KMS-11 (cell line): ENCODE measurements at regions not wholly inside any gene's neighbourhood (a gene's known extent, or its start where the extent isn't known, plus 50 kb on each side); places are given as distances from the start of the nearest gene placed in this dataset.

Experiments
- H2AFZ ChIP-seq: fragments of 200-600 bp; sonication (generic); 2 replicates; pipeline ENCODE4 v1.6.1; 2016; ENCODE audit warnings: antibody characterized with exemption, mixed run types, low read depth
- H3K27ac ChIP-seq: fragments of 200-600 bp; sonication (generic); 2 replicates; pipeline ENCODE4 v1.6.1; 2016; ENCODE audit warnings: mild to moderate bottlenecking, mixed run types
- H3K27me3 ChIP-seq: fragments of 200-600 bp; sonication (generic); 2 replicates; pipeline ENCODE4 v1.6.1; 2017; ENCODE audit warnings: mild to moderate bottlenecking, low read depth, mixed run types, moderate library complexity; ENCODE audit not compliant: insufficient read depth
- H3K36me3 ChIP-seq: fragments of 200-600 bp; sonication (generic); 2 replicates; pipeline ENCODE4 v1.6.1; 2017; ENCODE audit warnings: mild to moderate bottlenecking, mixed run types; ENCODE audit not compliant: insufficient read depth
- H3K4me1 ChIP-seq: fragments of 200-600 bp; sonication (generic); 2 replicates; pipeline ENCODE4 v1.6.1; 2016; ENCODE audit warnings: mild to moderate bottlenecking, low read depth, mixed run types; ENCODE audit not compliant: poor library complexity, severe bottlenecking
- H3K4me2 ChIP-seq: fragments of 200-600 bp; sonication (generic); 2 replicates; pipeline ENCODE4 v1.7.0; 2016; ENCODE audit warnings: mild to moderate bottlenecking, mixed run types
- H3K4me3 ChIP-seq: fragments of 200-600 bp; sonication (generic); IDR thresholded peaks from 2 replicates; pipeline ENCODE4 v1.6.1; 2017; ENCODE audit warnings: low read depth, low read length, mixed read lengths; ENCODE audit not compliant: insufficient read depth
- H3K79me2 ChIP-seq: fragments of 200-600 bp; sonication (generic); 2 replicates; pipeline ENCODE4 v1.6.1; 2016; ENCODE audit warnings: low read depth, mixed run types; ENCODE audit not compliant: insufficient read depth
- H3K9ac ChIP-seq: fragments of 200-600 bp; sonication (generic); 2 replicates; pipeline ENCODE4 v1.6.1; 2016; ENCODE audit warnings: mild to moderate bottlenecking, mixed run types
- H4K20me1 ChIP-seq: fragments of 200-600 bp; sonication (generic); 2 replicates; pipeline ENCODE4 v1.6.1; 2016; ENCODE audit warnings: mild to moderate bottlenecking, mixed run types; ENCODE audit not compliant: insufficient read depth
- TF ChIP-seq, protein P1 (sequence below): fragments of 200-600 bp; sonication (generic); conservative IDR thresholded peaks from 2 replicates; pipeline ENCODE4 v1.6.1; 2017; ENCODE audit warnings: low read depth, mild to moderate bottlenecking, antibody characterized with exemption, low read length, moderate library complexity, mixed read lengths

DNA sequence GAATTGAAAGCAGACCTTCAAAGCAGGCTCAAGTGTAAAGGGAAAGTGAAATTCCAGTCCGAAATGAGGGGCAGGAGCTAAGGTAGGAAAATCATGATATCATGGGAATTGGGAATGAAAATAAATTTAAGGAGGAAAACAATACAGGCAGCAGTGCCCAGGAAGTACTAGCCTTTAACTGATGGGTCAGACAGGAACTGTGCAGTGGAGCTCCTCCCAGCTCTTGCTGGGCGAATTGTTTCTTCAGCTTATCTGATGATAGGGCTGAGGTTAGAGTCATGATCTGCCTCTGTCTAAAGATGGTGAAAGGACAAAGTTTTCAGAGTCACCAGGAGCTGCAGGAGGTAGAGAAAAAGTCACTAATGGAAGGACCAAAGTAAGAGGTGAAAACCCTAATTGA lies 457.9 kb upstream of the PTCHD4 start:
- Histone ChIP-seq H3K27me3 (no peaks in the 10 kb centered on the region), H2AFZ (no peak overlapping the region), H4K20me1 (no peaks in the 10 kb centered on the region), H3K4me2 (no peak overlapping the region), H3K4me3 (no peak overlapping the region), H3K27ac (no peak overlapping the region), H3K79me2 (no peaks in the 10 kb centered on the region), H3K9ac (no peak overlapping the region), H3K36me3 (no peaks in the 10 kb centered on the region), H3K4me1 (no peaks in the 10 kb centered on the region)
- TF ChIP-seq, protein P1, sequence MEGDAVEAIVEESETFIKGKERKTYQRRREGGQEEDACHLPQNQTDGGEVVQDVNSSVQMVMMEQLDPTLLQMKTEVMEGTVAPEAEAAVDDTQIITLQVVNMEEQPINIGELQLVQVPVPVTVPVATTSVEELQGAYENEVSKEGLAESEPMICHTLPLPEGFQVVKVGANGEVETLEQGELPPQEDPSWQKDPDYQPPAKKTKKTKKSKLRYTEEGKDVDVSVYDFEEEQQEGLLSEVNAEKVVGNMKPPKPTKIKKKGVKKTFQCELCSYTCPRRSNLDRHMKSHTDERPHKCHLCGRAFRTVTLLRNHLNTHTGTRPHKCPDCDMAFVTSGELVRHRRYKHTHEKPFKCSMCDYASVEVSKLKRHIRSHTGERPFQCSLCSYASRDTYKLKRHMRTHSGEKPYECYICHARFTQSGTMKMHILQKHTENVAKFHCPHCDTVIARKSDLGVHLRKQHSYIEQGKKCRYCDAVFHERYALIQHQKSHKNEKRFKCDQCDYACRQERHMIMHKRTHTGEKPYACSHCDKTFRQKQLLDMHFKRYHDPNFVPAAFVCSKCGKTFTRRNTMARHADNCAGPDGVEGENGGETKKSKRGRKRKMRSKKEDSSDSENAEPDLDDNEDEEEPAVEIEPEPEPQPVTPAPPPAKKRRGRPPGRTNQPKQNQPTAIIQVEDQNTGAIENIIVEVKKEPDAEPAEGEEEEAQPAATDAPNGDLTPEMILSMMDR, result no peak

DNA sequence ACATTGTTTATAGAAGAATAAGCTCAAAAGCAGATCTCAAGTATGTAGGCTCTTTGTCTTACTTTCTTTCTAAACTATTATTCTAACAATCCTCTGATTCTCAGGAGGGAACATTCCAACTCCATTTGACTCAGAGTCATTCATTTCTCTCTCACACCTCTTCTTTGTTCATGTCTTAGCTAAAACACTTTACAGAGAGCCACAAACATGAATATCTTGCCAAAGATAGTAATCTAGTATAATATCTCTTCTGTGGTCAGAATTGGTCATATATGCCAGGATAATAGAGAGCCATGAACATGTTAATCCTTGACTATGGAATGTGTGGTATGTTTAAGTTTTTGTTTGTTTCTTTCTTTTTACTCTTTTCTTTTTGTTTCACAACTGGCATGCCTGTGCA lies 456.0 kb upstream of the PTCHD4 start:
- no peaks in the 10 kb centered on the region for H3K27me3 ChIP-seq
- no peaks in the 10 kb centered on the region for H3K36me3 ChIP-seq
- TF ChIP-seq, protein P1, result no peak
- H3K4me2 ChIP-seq, result no peak overlapping the region
- no peaks in the 10 kb centered on the region for H3K4me1 ChIP-seq
- H3K9ac ChIP-seq, result no peak overlapping the region
- no peak overlapping the region for H3K4me3 ChIP-seq
- no peaks in the 10 kb centered on the region for H4K20me1 ChIP-seq
- no peak overlapping the region for H2AFZ ChIP-seq
- no peaks in the 10 kb centered on the region for H3K79me2 ChIP-seq
- H3K27ac ChIP-seq, result no peak overlapping the region

DNA sequence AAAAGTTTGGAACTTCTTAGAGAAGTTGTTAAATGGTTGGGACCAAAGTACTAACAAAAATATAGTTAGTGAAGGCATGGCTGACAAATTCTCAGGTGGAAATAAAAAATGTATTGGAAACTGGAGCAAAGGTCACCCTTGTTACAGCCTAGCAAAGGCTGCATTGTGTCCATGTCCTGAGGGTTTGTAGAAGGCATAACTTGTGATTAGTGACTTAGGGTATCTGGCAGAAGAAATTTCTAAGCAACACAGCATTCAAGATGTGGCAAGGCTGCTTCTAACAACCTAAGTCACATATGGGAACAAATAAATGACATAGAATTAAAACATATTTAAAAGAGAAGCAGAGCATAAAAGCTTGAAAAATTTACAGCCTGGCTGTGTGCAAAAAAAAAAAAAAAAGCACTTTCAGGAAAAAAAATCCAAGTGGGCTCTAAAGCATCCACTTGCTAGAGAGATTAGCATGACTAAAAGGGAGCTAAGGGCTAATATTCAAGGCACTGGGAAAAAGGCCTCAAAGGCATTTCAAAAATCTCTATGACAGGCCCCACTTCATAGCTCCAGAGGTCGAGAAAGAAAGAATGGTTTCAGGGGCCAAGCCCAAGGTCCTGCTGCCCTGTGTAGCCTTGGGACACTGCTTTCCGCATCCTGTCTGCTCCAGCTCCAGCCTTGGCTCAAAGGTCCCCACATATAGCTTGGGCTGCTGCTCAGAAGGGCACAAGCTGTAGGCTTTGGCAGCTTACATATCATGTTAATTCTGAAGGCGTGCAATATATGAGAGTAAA lies 453.2 kb upstream of the PTCHD4 start:
- Histone ChIP-seq H3K4me2 (no peak overlapping the region), H4K20me1 (no peaks in the 10 kb centered on the region), H3K9ac (no peak overlapping the region), H3K27ac (no peak overlapping the region), H3K79me2 (no peaks in the 10 kb centered on the region), H3K4me1 (no peaks in the 10 kb centered on the region), H3K36me3 (no peaks in the 10 kb centered on the region), H3K27me3 (no peaks in the 10 kb centered on the region), H3K4me3 (no peak overlapping the region), H2AFZ (no peak overlapping the region)
- TF ChIP-seq, protein P1, result no peak

DNA sequence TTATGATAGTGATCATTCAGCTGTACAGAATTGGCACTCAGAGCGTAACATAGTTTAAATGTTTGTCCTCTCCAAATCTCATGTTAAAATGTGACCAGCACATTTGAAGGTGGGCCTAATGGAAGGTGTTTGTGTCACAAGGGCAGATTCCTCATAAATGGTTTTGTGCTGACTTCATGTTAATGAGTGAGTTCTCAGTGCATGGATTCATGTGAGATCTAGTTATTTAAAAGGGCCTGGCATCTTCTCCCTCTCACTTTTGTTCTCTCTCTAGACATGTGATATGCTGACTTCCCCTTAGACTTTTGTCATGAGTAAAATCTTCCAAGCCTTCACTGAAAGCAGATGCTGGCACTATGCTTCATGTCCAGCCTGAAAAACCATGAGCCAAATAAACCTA lies 452.4 kb upstream of the PTCHD4 start:
- H3K4me2 ChIP-seq, result no peak overlapping the region
- TF ChIP-seq, protein P1, result no peak
- no peaks in the 10 kb centered on the region for H3K36me3 ChIP-seq
- H3K4me3 ChIP-seq, result no peak overlapping the region
- H4K20me1 ChIP-seq, result no peaks in the 10 kb centered on the region
- H3K4me1 ChIP-seq, result no peaks in the 10 kb centered on the region
- H3K27ac ChIP-seq, result no peak overlapping the region
- H3K79me2 ChIP-seq, result no peaks in the 10 kb centered on the region
- no peaks in the 10 kb centered on the region for H3K27me3 ChIP-seq
- no peak overlapping the region for H2AFZ ChIP-seq
- no peak overlapping the region for H3K9ac ChIP-seq
